HG03342 (cell line): ENCODE measurements at regions not wholly inside any gene's neighbourhood (a gene's known extent, or its start where the extent isn't known, plus 50 kb on each side); places are given as distances from the start of the nearest gene placed in this dataset.

Experiments used
- ATAC-seq: cut with Tn5 transposase; IDR thresholded peaks from one replicate; pipeline ENCODE4 v1.9.1; 2021; ENCODE audit warnings: mild to moderate bottlenecking, moderate library complexity; ENCODE audit not compliant: unreplicated experiment

DNA sequence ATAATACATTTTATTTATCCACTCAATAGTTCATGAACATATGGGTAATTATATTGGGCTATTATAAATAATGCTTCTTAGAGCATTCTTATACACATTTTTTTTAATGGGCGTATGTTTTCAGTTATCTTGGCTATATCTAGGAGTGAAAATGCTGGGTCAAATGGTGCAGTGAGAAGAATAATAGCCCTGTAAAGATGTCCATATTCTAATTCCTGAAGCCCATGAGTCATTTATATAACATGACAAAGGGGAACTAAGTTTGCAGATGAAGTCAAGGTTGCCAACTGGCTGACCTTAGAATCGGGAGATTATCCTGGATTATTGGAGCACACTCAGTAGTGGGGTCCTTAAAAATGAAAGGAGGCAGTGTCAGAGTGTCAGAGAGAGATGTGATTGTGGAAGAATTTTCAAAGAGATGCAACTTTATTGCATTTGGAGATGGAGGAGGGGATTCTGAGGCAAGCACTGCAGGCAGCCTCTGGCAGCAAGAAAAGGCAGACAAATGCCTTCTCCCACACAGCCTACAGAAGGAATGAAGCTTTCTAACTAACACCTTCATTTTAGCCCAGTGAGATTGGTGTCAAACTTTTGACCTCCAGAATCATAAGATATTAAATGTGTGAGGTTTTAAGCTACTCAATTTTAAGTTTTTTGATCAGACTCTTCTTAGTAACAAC is 106.1 kb upstream of the HS3ST1 start:
- no peak for ATAC-seq

DNA sequence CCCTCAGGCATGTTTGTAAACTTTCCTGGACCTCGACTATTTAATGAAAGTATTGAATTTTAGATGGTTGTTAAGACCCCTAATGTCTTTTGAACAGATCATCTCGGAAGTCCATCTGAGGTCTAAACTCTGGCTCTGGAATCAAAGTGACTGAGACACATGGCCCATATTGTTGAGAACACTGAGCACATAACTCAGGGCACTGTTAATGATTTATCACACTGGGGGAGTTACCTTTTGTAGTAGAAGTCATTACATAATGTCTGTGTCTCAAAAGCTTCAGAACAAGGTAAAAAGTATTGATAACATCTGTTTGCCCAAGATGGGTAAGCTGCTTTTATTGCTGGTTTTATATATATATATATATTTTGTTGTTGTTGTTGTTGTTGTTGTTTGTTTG is 103.4 kb upstream of the HS3ST1 start:
- no peak for ATAC-seq

GRCh38 chr4:11529625-11530201 is 101.0 kb upstream of the HS3ST1 start:
- no peak for ATAC-seq

DNA sequence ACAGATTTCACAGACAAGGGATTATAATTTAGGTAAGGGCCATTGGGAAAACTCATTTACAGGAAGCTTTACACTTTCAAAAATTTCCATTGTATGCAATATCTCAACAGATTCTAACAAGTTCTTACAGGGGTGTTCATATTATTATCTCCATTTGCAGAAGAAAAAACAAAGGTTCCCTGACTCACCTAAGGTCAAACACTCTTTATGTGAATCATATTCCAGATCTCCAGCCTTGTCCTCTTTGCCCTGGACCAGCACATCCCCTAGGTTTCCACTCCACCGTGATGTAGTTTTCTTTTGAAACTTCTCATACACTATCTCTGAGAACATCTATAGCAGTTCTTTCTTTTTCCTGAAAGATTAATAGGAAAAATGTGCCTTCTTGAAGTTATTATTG is 96.4 kb upstream of the HS3ST1 start:
- ATAC-seq = no peak

DNA sequence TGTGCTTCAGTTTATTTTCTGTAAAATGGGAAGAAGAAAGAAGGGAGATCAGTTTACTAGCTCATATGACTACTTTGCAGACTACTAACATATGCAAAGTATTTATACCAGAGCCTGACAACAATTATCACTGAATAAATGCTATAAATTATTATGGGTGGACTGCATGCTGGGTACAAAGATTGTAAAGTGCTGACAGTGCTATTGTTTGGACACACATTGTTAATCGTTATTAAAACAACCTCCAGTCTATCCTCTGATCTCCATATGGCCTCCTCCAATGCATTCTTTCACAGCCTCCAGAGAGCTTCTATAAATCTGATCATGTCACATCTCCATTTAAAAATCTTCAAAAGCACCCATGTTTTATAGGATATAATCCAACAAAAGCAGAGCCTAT is 90.1 kb upstream of the HS3ST1 start:
- ATAC-seq = no peak

DNA sequence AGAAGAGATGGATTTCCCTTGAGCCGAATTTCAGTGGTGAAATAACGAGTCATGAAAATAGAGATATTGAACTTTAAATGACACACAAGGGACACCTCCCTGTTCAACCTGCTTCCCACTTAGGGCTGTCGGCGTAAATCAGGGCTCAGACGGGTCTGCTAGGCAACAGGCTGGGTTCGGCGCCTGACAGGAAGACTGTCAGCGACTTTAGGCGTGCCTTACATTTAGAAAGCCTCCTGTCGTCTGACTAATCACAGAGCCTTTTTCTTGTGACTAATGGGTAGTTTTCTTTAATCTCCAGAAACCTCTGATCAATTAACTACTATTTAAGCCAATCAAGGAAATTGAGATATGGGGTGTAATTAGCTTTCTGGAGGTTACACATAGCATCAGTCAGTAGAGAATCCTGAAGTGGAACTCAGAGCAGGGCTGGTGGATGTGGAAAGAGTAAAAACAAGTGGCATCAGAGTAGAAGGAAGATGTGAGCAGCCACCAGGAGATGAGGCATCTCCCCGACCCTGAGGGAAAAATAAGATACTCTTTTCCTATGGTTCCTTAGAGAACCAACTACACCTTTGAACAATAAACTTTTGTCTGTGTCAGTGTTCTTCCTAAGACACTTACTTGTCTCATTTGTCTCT is 86.2 kb upstream of the HS3ST1 start:
- ATAC-seq = no peak

GRCh38 chr4:11514003-11514402 is 85.3 kb upstream of the HS3ST1 start:
- no peak for ATAC-seq

GRCh38 chr4:11512871-11513270 is 84.2 kb upstream of the HS3ST1 start:
- ATAC-seq = no peak

GRCh38 chr4:11511321-11511720 is 82.6 kb upstream of the HS3ST1 start:
- ATAC-seq = no peak

GRCh38 chr4:11507920-11508319 is 79.2 kb upstream of the HS3ST1 start:
- no peak for ATAC-seq

GRCh38 chr4:11506194-11506593 is 77.5 kb upstream of the HS3ST1 start:
- ATAC-seq = no peak

- no peak for ATAC-seq
Observed at GRCh38 chr4:11505221-11505971, 76.7 kb upstream of the HS3ST1 start.

GRCh38 chr4:11503166-11503565 is 74.5 kb upstream of the HS3ST1 start:
- no peak for ATAC-seq

GRCh38 chr4:11497972-11498371 is 69.3 kb upstream of the HS3ST1 start:
- no peak for ATAC-seq

- ATAC-seq = no peak
Observed at GRCh38 chr4:11497212-11497806, 68.6 kb upstream of the HS3ST1 start.

DNA sequence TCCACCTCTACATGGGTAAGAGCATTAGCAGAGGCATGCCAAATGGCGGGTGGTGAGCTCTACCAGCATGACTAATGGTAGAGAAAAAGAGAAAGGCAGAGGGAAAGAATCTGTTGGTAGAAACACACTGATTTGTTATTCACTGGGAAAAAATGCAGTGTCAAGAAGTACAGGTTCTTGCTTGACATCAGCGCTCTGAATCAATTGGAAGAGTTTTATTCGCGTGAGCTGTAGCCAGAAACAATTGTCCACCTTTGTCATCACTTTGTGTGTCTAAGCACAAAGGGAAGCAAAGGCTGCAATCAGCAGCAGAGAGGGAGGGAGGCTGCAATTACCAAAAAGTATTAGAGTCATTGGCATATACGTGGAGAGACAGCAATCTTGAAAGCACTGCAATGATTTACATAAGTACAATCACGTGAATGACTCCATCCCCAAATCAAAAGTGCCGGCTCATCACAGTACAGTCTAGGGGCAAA is 67.7 kb upstream of the HS3ST1 start:
- ATAC-seq = no peak

DNA sequence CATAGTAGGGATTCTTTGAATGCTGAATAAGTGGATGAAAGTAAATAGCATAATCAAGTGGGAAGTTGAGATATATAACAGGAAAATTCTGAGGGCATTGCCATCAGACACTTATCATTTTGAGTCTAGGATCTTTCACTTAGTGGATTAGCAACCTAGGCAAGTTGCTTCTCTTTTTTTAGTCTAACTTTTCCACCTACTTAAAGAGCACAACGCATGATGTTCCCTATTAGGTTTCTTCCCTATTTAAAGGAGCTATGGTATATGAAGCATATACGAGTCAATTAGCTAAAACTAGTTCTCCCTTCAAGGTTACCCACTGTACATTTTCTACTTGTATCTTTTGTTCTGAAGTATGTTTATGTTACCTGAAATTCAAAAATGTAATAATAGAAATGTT is 67.1 kb upstream of the HS3ST1 start:
- no peak for ATAC-seq

GRCh38 chr4:11495291-11495690 is 66.6 kb upstream of the HS3ST1 start:
- ATAC-seq = no peak

DNA sequence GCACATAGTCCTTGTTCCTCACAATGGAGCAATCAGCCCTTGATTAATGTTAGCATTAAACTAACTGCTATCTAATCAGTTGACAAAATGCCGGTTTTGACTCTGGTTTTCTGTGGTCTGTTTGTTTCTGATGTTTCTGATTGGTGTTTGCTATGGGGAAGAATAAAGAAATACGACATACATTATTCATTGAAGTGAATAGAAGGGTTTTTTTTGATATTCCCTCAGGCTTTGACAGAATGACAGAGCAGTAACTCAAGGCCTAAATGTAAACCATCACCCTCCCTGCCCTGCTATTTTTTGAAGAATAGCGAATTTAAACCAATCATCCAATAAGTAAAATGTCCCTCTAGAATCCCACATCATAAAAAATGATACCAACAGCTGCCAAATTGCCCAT is 65.5 kb upstream of the HS3ST1 start:
- ATAC-seq = no peak

- no peak for ATAC-seq
Observed at GRCh38 chr4:11489453-11490083, 60.9 kb upstream of the HS3ST1 start.
